HG03558 (cell line): ENCODE measurements at regions not wholly inside any gene's neighbourhood (a gene's known extent, or its start where the extent isn't known, plus 50 kb on each side); places are given as distances from the start of the nearest gene placed in this dataset.

Experiments used
- ATAC-seq: cut with Tn5 transposase; IDR thresholded peaks from one replicate; pipeline ENCODE4 v1.9.1; 2021; ENCODE audit warnings: moderate number of reproducible peaks; ENCODE audit not compliant: unreplicated experiment; ENCODE audit errors: extremely low read depth

DNA sequence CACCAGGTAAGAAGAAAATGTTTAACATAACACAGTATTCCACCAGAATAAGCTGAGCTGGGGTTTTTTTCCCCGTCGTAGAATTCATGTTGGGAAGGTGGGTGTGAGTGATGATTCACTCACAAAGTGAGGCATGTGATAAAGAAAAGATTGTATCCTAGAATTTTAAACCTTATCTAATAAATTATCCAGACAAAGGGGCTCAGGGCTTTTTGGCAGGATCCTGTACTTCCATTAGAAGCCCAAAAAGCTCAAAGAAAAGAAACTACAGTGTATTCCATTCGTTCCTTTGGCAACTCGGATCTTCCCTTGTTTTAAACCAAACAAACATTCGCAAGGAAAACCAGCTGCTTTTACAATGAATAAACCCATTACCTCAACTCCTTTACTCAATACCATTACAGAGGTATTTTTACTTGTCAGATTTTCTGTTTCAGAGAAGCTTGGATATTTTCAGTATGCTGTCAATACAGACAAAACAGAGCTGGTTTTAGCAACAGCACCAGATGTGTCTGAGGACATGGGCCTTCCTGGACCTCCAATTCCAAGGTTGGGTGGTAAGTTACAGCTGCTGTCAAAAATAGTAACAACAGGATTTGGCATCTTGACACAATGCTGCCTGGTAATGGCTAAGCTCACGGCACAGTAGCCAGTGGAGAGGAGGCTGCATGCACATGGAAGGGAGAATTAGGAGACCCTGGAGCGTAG lies 159.9 kb upstream of the RUNX1 start:
- no peak for ATAC-seq

GRCh38 chr21:35208104-35208503 lies 159.0 kb upstream of the RUNX1 start:
- no peak for ATAC-seq

- no peak for ATAC-seq
These were observed 158.2 kb upstream of the RUNX1 start for GRCh38 chr21:35207322-35207721.

DNA sequence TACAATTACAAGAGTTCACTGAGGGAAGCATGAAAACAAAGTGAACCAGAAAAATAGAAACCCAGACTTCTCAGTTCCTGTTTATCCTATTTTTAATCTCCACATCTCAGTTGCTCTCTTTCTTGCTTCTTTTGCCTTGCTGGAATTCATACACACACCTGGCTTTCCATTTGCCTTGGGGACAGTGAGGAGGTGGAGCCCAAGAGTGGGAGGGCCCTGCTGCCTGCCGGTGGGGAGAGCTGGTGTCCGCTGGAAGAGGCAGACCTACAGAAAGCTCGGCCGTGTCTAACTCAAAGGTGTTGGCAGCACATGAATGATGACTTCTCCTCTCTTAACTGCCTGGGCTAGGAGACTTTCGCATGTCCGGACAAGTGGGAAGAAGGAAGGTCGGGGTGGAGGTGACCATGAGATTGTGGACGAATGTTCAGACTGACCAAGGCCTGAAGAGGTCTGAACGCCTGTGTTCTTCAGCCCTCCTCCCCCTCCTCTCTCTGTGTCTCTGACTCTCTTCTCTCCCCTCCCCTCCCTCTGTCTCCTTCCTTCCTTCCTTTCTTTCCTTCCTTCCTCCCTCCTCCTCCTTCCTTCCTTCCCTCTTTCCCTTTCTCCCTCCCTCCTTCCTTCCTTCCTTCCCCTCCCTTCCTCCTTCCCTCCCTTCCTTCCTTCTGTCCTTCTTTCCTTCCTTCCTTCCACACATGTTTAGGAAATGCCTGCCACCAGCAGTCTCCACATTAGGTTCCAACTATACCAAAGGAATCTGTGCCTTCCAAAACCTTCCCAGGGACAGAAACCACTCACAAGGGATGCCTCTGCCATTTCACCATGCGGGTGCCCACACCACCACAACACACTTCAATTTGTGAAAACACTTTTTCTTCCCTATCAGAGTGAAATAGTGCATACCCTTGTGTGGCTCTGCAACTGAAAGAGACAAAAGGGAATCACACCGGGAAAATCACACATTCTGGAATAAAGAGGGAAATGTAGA lies 157.3 kb upstream of the RUNX1 start:
- no peak for ATAC-seq

GRCh38 chr21:35204850-35205541 lies 155.9 kb upstream of the RUNX1 start:
- ATAC-seq: no peak

- ATAC-seq: no peak
These were observed 155.0 kb upstream of the RUNX1 start for GRCh38 chr21:35204125-35204524.

DNA sequence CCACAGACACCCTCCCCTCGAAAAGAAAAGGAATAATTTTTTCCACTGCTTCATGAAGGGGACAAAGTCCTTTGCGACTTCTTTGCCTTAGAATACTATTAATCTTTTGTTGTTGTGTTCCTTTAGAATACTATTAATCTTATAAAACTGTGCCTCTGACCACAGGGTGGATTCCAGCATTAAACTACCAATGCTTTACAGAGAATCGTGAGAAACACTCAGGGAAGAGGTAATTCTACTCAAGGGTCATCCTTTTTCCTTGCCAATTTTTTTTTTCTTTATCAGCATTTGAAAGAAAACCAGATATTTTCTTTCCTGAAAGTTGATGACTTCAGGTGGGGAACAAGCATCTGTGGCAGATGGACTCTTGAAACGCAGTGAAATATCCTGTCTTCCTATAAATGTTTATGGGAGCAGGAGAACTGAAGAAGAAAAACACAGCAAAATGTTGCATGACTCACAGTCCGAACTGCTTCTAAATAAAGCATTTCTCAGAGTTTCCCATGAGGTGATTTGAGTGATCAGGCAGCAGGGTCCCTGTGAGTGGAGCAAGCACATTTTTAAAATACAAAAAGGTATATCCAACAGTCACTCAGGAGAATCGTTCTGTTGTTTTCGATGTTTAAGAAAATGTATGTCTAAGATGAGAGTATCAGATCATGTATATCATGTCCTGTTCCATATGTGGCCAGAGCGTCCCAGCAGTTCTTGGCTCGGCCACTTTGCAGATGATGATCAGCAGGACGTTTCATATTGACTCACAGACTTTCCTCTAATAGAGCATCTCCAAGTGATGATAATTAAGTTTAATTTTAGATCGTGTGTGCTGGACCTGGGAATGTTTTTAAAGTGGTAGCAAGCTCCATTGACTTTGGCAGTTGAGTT lies 154.2 kb upstream of the RUNX1 start:
- no peak for ATAC-seq

- ATAC-seq: no peak
These were observed 153.3 kb upstream of the RUNX1 start for GRCh38 chr21:35202431-35202830.

DNA sequence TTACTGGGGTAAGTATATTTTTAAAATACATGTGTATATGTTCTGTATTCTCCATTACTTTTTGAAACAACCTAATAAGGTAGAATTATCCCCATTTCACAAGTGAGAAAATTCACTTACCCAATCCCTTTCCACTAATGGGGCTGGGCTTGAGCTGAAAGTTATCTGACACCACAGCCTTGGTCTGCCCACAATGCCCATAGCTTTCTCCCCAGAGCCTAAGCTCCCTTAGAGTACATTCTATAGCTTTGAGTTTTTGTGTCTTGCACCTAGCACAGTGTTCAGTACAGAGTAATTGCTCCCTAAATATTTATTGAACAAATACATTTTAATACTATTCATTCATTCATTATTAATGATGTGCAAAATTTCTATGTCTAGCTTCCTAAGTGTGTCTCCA lies 152.7 kb upstream of the RUNX1 start:
- no peak for ATAC-seq

DNA sequence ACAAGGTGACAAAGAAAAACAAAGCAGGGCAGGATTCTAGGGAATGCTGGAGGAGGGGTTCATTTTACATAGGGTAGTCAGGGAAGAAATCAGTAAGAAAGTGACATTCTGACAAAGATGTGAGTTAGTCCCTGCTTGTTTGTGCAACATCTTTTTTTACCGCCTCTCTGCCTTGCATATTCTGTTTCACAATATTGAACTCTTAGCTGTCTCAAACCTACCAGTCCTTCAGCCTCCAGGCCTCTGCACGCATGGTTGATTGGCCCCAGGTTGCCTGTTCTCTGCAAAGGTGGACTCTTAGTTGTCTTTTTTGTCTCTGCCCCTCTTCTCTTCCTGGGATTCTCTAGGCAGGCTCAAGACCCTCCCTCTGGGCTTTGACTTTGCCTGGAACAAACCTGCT lies 152.2 kb upstream of the RUNX1 start:
- ATAC-seq: no peak

DNA sequence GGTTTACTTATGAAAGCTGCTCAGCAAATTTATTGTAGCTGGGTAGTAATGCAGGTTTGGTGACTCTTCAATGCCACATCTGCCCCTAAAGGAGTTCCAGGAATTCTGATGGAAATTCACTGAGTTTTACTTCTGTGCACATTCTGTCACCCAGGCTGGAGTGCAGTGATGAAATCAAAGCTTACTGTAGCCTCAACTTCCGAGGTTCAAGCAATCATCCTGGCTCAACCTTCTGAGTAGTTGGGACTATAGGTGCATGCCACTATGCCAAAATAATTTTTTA lies 150.6 kb upstream of the RUNX1 start:
- ATAC-seq: no peak

GRCh38 chr21:35198982-35199732 lies 150.1 kb upstream of the RUNX1 start:
- ATAC-seq: no peak

- no peak for ATAC-seq
These were observed 149.5 kb upstream of the RUNX1 start for GRCh38 chr21:35198565-35198964.

- no peak for ATAC-seq
These were observed 148.9 kb upstream of the RUNX1 start for GRCh38 chr21:35197992-35198431.

GRCh38 chr21:35197191-35197590 lies 148.1 kb upstream of the RUNX1 start:
- ATAC-seq: no peak

- no peak for ATAC-seq
These were observed 147.0 kb upstream of the RUNX1 start for GRCh38 chr21:35196128-35196527.

DNA sequence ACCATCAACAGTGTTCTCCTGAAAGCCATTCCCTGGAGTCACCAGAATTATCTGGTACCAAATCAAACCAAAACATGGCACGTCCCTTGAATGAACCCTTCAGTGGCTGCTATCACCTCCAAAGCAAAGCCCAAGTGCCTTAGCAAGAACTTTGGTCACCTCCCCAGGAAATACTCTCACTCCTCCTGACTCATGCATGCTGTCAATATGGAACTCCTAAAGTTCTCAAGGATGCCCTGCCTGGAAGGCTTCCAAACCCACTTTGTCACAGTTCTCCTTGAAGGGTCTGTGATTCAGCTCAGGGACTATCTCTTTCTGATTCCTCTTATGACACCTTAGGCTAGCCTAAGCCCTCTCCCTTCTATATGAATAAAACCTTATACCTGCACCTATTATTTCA lies 146.1 kb upstream of the RUNX1 start:
- no peak for ATAC-seq

GRCh38 chr21:35191754-35192153 lies 142.7 kb upstream of the RUNX1 start:
- ATAC-seq: no peak

DNA sequence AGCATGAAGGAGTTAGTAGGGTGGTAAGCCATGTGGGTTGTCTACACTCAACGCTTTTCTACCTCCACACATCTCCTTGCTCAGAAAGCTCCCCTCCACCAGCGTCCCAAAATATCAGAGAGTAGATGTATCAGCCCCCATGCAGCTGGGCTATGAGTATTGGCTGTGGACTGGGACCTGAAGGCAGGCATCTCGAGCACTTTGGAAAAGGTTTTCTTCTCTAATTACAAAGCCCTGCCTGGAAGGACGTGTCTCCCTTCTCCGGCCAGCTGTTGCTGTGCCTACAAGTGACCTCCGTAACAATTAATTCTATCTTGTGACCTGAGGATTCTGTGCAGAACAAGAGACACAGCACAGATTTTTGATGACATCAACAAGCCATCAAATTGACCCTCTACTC lies 142.0 kb upstream of the RUNX1 start:
- no peak for ATAC-seq
